ENCODE measurements at regions not wholly inside any gene's neighbourhood (a gene's known extent, or its start where the extent isn't known, plus 50 kb on each side); places are given as distances from the start of the nearest gene placed in this dataset.

DNA sequence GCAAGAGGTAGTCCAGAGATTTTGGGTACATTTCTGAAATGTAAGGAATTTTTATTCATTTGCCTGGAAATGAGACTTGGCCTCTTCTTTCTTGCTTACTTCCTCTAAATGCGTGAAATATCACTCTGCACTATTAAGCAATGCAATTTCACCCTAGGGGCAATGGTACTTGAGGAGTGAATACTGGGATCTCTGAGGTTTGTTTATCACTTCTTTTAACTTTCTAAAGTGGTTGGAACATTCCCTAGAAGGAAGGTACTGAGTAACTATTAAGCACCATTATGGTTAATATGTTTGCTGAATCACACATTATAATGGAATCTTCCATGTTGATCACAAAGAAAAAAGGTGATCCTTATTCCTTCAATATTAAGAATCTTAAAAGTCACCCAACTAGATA, 120.9 kb upstream of the CAND1 start:
- no peak for DNase-seq (ENCODE audit: low read depth)

DNA sequence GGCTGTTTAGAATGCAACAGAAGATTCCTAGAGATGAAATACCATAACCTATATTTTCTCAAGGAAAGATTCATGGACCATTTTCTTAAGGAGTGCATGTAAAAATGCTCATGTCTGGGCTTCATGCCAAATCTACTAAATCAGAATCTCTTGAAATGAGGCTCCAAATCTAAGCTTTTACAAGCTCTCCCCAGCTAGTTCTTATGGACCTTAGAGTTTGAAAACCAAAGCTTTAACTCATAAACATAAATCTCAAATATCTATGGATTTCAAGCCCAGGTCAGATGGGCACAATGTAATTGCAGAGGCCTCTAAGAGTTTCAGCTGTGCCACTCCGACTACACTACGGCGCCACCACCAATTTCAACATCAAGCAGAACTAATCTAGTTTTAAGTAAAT, 117.3 kb upstream of the CAND1 start:
- no peak for DNase-seq (ENCODE audit: low read depth)

DNA sequence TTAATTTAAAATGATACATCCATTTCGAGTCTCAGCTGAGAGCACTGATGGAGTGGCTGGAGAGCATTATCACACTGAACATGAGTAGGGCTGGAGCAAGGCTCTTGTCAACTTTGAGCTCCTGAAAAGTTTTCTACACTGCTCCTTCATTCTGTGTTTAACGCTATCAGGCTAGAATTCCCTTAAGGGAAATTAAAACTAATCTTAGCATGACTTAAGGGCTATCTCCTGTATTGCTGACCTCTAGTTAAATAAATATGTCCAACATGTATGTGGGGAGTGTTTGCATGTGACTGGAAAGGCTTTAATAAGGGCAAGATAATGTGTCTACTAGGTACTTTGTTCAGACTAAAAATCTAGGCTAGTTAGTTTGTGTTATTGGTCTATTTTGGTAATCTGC, 116.7 kb upstream of the CAND1 start:
- no peak for DNase-seq (ENCODE audit: low read depth)

DNA sequence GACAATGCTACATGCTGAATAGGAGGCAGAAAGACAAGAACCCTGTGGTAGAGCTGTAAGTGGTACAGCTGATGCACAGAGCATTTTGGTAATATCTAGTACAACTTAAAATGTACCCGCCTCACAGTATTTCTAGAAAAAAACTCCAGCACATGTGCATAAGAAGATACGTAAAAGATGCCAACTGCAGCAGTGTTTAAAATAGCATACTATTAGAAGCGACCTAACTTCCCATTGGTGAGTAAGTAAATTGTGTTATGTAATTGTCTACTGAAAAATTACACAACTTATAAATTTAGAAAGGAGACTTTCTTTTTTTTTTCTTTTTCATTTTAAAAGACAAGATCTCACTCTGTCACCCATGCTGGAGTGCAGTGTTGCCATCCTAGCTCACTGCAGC, 114.3 kb upstream of the CAND1 start:
- no peak for DNase-seq (ENCODE audit: low read depth)

DNA sequence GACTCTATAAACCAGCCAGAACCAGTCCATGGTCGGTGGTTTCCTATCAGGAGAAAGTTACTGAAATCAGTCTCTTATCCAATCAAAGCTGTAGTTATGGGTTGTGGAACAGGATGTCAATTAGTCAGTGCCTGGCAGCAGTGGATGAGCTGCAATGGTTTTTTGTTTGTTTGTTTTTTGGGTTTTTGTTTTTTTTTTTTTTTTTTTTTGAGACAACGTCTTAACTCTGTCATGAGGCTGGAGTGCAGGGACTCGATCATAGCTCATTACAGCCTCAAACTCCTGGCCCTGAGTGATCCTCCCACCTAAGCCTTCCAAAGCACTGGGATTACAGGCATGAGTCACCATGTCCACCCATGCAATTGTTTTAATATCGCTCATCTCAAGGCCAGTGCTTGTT, 113.3 kb upstream of the CAND1 start:
- peak; percentile 30 for DNase-seq (ENCODE audit: low read depth)

DNA sequence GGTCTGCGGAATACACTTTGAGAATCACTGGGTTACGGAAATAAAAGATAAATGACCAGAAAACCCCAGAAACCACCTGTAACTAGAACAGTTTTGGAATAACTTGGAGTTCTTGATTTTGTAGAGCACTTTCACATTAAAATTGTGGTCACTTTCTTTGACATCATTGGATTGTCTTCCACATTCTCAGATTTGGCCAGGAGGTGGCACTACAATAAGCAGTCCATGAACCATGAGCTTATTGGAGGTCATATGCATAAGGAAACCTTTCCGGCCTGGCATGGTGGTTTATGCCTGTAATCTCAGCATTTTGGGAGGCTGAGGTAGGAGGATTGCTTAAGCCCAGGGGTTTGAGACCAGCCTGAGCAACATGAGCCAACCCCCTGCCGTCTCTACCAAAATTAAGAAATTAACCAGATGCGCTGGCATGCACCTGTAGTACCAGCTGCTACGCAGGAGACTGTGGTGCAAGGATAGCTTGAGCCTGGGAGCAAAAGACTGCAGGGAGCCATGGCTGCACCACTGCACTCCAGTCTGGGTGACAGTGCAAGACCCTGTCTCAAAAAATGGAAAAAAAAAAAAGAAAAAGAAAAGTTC, 107.7 kb upstream of the CAND1 start:
- peak; percentile 57 for DNase-seq (ENCODE audit: low read depth)

DNA sequence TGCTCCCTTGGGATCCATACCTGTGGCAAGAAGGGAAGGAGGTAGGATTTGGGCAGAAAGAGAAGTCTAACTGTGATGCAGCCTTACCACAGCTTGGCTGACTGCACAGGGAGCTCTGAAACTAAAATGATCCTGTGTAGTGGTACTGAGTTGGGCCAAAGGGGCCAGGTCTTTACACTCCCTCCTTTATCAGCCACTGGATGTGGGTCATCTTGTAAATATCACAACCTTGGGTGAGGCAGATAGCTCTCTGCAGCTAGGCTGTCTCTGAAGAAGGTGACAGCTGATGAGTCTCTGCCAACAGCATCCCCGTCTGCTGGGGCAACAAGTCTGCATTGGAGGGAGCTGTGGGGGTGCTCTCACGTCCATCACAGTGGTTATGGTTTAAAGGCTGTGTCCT, 95.9 kb upstream of the CAND1 start:
- no peak for DNase-seq (ENCODE audit: low read depth)

DNA sequence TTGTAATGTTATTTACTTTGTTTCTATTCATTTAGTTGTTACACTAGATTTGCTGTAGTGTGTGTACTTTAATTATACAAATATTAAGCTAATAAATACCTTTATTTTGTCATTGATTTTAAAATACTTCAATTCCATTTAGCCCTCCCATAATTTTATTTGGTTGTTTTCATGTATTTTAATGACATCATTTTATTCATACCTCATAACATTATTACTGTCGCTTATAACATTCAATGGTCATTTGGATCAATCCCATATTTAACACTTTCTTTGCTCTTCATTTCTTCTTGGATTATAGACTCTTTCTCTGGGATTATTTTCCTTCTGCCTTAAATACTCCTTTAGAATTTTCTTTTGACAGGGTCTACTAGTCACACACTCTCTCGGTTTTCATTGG, 86.6 kb upstream of the CAND1 start:
- DNase-seq (ENCODE audit: low read depth): no peak

DNA sequence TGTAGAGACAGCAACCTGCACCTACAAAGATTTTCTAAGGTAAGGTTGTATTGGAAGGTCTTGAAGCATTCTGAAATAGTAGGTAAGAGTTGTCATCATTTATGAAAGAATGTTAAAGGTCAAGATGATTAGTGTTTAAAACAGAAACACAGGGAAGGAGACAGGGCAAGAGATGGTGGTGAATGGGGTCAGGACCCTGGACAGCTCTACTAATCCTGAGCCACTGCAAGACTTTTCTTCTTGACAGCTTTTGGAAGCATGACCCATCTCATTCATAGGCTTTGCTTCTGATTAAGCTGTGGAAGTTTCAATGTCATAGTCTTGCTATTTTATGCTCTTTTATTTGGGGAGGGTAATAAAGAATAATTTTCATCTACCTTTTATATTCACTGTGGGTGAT, 75.5 kb upstream of the CAND1 start:
- DNase-seq (ENCODE audit: low read depth): peak; percentile 50

DNA sequence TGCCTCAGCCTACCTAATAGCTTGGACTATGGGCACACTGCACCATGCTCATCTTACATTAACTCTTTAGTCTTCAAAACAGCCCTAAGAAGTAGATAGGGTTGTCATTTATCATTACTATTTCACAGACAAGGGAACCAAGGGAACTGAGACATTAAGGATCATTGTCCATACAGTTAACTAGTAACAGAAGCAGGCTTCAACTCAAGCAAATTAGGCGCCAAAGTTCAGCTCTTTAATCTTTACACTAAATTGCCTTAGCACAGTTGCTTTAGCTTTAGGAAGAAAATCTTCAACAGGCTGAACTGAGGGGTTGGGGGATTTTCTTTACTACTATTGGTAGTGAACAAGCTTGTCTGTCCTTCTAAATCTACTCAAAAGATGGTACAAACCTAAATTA, 68.8 kb upstream of the CAND1 start:
- DNase-seq (ENCODE audit: low read depth): no peak

DNA sequence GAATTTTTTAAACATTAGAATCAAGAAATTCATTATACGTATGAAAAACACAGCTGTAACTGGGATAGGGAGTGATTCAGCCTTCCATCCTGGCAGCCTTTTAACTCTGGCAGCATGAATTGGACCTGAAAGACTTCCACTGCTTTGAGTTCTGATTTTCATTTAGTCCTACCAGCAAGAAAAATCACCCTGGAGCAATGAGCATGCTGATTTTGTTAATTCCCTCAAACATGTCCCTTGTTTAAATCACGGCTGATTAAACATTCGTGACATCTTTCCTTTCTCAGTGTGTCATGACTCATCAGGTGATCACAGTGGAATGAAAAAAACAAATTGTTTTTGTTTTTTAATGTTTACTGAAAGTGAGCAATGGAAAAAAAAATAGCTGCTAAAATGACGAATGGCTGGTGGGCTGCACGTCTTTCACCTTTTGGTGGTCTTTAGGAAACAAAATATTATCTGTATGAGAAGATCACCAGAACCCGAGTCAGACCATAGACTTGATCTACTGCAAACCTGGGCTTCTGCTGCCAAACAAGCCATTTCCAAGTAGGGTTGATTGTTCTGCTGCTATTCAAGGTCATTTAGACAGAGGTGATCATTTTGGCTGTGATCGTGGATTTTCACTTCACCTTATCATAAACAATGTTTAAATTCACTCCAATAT, 67.0 kb upstream of the CAND1 start:
- DNase-seq (ENCODE audit: low read depth): no peak

DNA sequence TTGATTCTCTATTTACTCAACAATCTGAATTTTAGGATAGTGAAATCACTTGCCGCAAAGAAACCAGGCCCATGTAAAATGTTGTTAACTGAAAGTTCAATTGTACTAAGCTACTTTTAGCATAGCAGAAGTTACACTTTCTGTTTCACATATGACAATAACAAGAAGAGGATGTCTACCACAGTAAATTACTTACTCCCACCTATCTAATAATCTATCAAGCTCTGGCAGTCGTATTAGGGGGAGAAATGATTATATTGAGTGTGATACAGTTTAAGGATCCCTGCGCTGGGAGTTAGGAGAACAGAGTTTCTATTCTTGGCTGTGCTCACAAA, 66.5 kb upstream of the CAND1 start:
- no peak for DNase-seq (ENCODE audit: low read depth)

DNA sequence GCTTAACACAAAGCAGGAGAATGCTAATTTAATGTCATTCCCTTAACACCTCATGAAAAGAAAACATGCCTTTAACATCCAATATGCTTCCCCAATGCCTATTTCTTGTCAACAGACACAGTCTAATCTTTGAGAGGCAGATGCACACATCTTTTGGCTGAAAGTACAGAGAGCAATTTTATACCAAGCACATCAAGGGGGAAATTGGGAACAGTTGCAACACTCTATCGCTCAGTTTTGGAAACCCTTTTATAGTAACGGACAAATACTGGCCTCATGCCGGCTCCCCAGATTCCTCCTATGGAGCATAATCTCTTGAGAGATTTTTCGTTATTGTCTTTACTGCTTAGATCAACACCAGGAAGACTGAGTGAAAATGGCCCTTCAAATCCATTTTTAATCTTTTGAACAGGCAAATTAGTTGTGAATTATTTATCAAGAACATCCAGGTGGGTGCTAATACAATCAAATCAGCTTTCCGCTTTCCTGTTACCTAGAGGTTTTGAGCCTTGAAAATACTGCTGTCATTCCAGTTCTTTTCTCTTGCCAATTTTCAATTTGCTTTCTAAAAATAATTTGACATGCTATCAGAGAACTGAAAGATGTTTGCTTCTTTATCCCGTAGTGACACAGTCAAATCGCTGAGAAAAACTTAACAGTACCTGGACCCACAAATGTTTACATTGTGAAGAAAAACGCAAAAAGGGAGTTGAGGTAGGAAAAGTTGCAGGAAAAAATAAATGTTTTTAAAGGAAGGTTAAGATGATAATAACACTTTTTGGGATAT, 60.7 kb upstream of the CAND1 start:
- no peak for DNase-seq (ENCODE audit: low read depth)

DNA sequence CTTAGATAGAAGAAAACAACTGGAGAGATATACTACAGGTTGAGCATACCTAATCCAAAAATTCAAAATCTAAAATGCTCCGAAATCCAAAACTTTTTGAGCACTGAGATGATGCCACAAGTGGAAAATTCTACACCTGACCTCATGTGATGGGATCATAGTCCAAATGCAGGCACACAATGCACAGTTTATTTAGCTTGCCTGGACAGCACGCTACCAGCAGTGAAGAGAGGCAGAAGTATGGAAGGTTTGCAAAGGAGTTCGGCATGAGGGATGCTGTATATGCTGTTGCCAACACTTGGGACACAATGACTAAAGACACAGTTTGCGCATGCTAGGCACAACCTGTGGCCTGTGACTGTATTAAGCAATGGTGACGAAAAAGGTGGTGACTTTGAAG, 58.1 kb upstream of the CAND1 start:
- DNase-seq (ENCODE audit: low read depth): no peak

DNA sequence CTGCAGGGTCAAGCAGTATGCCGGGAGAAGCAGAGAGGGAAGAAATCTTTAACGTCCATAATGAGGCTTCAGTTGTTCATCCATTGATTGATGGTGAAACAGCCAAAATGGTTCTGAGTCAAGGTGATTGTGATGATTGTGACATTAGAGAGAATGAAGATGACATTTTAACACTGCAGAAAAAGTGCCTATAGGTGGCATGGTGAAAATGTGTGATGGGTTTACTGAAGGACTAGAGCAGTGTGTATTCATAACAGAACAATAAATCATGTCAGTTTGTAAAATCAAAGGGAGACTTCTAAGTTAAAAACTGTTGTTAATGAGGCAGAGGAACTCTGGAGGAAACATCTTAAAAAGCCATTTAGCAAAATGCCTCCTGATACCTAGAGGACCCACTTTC, 57.7 kb upstream of the CAND1 start:
- DNase-seq (ENCODE audit: low read depth): no peak

DNA sequence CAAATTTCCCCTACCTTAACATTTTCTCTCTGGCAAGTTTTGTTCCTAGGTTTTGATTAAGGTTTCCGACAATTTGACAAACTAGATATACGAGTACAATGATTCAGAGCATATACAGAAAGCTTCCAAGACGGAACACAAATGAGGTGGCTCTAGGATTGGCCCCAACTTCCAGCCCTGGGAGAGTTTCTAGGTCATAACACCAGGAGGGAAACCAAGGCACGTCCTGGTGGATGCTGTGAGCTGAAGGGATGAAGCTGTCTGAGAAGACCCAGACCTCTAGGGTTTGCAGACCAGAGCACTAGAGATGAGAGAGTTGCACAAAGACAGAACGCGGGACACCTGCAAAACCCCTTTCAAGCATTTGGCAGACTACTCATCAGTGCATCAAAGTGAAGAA, 51.5 kb upstream of the CAND1 start:
- DNase-seq (ENCODE audit: low read depth): no peak
